Forelimb muscle (tissue), 1 donor: ENCODE measurements at regions not wholly inside any gene's neighbourhood (a gene's known extent, or its start where the extent isn't known, plus 50 kb on each side); places are given as distances from the start of the nearest gene placed in this dataset.

Experiments
- DNase-seq: peaks from one replicate; pipeline ENCODE4 v3.0.0-alpha.2; 2013; ENCODE audit warnings: low read depth

- DNase-seq, result no peak
Observed at GRCh38 chr11:92911478-92911877, 58.0 kb upstream of the MTNR1B start.

GRCh38 chr11:92915551-92915950 is 53.9 kb upstream of the MTNR1B start:
- no peak for DNase-seq

- no peak for DNase-seq
Observed at GRCh38 chr11:92916299-92916698, 53.2 kb upstream of the MTNR1B start.

- no peak for DNase-seq
Observed at GRCh38 chr11:92917927-92918326, 51.5 kb upstream of the MTNR1B start.

DNA sequence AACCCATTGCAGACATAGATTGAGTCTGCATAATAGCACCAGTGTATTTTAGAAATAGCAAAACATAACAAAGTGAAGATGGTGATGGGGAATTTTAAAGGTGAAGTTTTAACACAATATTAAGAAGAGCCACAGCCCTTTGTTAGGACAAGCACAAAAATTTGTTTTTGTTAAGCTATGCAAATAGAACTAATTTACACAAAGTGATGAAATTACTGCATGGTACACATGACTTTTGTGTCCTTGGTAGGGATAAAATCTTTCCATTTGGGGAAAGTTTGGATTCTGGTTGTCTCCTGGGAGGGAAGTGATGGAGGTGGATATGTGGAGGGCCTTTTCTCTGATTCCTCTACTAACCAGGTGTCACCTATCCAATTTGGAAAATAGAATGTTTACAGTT is 50.4 kb upstream of the MTNR1B start:
- DNase-seq, result no peak
